ENCODE measurements at regions not wholly inside any gene's neighbourhood (a gene's known extent, or its start where the extent isn't known, plus 50 kb on each side); places are given as distances from the start of the nearest gene placed in this dataset.
A peak's percentile ranks its signal among the peaks of the same experiment; 100 is the strongest.

DNA sequence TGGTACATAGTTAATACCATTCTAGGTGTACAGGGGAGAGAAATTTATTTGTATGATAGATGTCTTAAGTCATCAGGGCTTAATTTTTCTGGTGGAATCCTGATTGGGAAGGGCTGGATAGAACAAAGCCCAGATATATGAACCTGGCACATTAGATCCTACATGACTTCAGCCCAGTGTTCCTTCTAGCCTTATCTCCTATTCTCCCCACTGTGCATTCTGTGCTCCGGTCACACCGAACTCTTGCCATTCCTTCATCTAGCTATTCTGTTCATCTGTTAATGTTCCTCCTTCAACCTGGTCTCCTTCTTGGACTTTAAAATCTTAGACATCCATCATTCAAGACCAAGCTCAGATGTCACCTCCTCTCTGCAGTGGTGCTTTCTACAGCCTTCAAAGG, 68.9 kb upstream of the EED start:
- H3K27ac ChIP-seq (ENCODE audit: low read depth, low read length) = no peak overlapping the region
- Mint-ChIP-seq H3K4me3 (no peak overlapping the region), H3K36me3 (ENCODE audit: low read depth) (no peaks in the 10 kb centered on the region), H3K9me3 (no peaks in the 10 kb centered on the region), H3K27ac (no peak overlapping the region), H3K4me1 (peaks cover 2% of the 10 kb centered on the region), H3K27me3 (ENCODE audit: insufficient read depth) (no peaks in the 10 kb centered on the region)
- no peaks in the 10 kb centered on the region for H3K27me3 ChIP-seq (ENCODE audit: control insufficient read depth, insufficient read depth, low read length, poor library complexity, severe bottlenecking)
- no peak overlapping the region for H3K4me3 ChIP-seq (ENCODE audit: low read length)
- DNase-seq = no peak
- no peak overlapping the region for H3K9ac ChIP-seq (ENCODE audit: extremely low read depth, low read length, poor library complexity, severe bottlenecking)
- H3K4me1 ChIP-seq (ENCODE audit: control insufficient read depth, insufficient read depth, low read length) = peaks cover 11% of the 10 kb centered on the region
- WGBS, 2 experiments (ENCODE audit: insufficient coverage in 1 of 2, insufficient read length in 1 of 2) = 98 to 100% methylated on average over 2 of the region's 2 CpGs
- TF ChIP-seq, protein P1, sequence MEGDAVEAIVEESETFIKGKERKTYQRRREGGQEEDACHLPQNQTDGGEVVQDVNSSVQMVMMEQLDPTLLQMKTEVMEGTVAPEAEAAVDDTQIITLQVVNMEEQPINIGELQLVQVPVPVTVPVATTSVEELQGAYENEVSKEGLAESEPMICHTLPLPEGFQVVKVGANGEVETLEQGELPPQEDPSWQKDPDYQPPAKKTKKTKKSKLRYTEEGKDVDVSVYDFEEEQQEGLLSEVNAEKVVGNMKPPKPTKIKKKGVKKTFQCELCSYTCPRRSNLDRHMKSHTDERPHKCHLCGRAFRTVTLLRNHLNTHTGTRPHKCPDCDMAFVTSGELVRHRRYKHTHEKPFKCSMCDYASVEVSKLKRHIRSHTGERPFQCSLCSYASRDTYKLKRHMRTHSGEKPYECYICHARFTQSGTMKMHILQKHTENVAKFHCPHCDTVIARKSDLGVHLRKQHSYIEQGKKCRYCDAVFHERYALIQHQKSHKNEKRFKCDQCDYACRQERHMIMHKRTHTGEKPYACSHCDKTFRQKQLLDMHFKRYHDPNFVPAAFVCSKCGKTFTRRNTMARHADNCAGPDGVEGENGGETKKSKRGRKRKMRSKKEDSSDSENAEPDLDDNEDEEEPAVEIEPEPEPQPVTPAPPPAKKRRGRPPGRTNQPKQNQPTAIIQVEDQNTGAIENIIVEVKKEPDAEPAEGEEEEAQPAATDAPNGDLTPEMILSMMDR (conservative IDR thresholded peaks at IDR 0.05) = no peak
- H3K9me3 ChIP-seq (ENCODE audit: control insufficient read depth, low read length) = no peaks in the 10 kb centered on the region
- H3K36me3 ChIP-seq (ENCODE audit: control insufficient read depth, insufficient read depth, low read length) = no peaks in the 10 kb centered on the region

DNA sequence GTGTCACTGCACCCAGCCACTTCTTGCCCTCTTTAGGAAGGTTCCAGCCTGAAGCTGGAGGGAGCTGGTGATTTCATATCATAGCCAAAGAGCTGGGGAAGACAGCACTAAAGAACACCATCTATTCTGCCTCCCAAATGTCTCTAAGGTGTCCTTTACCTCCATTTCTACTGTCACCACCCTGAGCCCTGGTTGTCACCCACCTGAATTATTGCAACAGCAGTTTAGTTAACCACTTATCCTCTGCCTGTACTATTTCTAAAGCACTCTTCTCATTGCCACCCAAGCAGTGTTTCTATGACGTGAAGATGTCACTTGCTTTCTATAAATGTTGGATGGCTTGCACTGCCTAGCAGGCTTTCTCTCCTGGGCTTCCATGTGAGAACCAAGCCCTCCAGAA, 69.4 kb upstream of the EED start:
- Histone ChIP-seq H3K27ac (ENCODE audit: low read depth, low read length) (no peak overlapping the region), H3K27me3 (ENCODE audit: control insufficient read depth, insufficient read depth, low read length, poor library complexity, severe bottlenecking) (no peaks in the 10 kb centered on the region), H3K9me3 (ENCODE audit: control insufficient read depth, low read length) (no peaks in the 10 kb centered on the region), H3K36me3 (ENCODE audit: control insufficient read depth, insufficient read depth, low read length) (no peaks in the 10 kb centered on the region), H3K4me1 (ENCODE audit: control insufficient read depth, insufficient read depth, low read length) (peaks cover 11% of the 10 kb centered on the region), H3K4me3 (ENCODE audit: low read length) (no peak overlapping the region), H3K9ac (ENCODE audit: extremely low read depth, low read length, poor library complexity, severe bottlenecking) (no peak overlapping the region)
- Mint-ChIP-seq H3K9me3 (no peaks in the 10 kb centered on the region), H3K4me1 (peaks cover 2% of the 10 kb centered on the region), H3K27me3 (ENCODE audit: insufficient read depth) (no peaks in the 10 kb centered on the region), H3K27ac (no peak overlapping the region), H3K4me3 (no peak overlapping the region), H3K36me3 (ENCODE audit: low read depth) (no peaks in the 10 kb centered on the region)
- no peak for DNase-seq
- 93 to 100% methylated on average over 1 of the region's 1 CpG for WGBS, 2 experiments (ENCODE audit: insufficient coverage in 1 of 2, insufficient read length in 1 of 2)
- TF ChIP-seq, protein P1 (conservative IDR thresholded peaks at IDR 0.05) = no peak

DNA sequence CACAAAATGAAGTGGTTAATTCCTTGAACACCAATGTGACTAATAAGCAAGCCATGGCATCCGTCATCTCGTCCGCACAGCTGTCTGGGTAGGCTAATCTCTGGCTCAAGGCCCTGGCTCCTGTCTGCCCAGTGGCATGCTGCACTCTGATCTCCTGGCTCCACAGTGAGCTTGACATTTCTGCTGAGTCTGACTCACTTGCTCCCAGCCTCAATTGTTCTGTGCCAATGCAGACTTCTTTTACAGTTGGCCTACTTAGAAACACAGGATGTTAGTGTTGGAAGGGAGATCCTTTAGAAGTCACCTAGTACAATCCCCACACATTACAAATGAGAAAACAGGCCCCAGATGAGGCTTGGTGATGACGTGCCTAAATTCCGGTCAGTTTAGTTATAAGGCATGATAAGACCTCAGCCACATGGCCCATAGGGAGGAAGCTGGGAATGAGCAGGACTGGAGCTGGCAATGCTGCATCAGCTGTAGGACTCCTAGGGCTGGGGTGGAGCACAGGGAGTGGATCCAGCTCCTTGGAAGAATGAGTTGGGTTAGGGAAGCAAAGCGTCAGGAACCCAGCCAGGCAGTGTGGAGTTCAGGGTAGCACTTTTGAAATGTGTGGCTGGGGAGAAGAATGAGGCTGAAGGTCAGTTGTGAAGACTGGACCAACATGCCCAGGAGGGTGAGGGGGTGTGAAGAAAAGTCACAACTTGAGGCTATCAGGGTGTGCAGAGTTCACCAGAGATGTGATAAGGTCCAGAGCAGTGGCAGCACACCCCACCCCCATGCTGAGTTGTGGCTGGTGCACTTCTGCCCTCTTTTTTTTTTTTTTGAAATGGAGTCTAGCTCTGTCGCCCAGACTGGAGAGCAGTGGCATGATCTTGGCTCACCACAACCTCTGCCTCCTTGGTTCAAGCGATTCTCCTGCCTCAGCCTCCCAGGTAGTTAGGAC, 70.2 kb upstream of the EED start:
- Histone ChIP-seq H3K4me1 (ENCODE audit: control insufficient read depth, insufficient read depth, low read length) (peaks cover 11% of the 10 kb centered on the region), H3K9ac (ENCODE audit: extremely low read depth, low read length, poor library complexity, severe bottlenecking) (no peak overlapping the region), H3K9me3 (ENCODE audit: control insufficient read depth, low read length) (no peaks in the 10 kb centered on the region), H3K4me3 (ENCODE audit: low read length) (no peak overlapping the region), H3K36me3 (ENCODE audit: control insufficient read depth, insufficient read depth, low read length) (no peaks in the 10 kb centered on the region), H3K27ac (ENCODE audit: low read depth, low read length) (no peak overlapping the region), H3K27me3 (ENCODE audit: control insufficient read depth, insufficient read depth, low read length, poor library complexity, severe bottlenecking) (no peaks in the 10 kb centered on the region)
- Mint-ChIP-seq H3K27ac (no peak overlapping the region), H3K27me3 (ENCODE audit: insufficient read depth) (no peaks in the 10 kb centered on the region), H3K36me3 (ENCODE audit: low read depth) (no peaks in the 10 kb centered on the region), H3K9me3 (no peaks in the 10 kb centered on the region), H3K4me3 (no peak overlapping the region), H3K4me1 (peaks cover 2% of the 10 kb centered on the region)
- peak; percentile 31 for DNase-seq
- TF ChIP-seq, protein P1 (conservative IDR thresholded peaks at IDR 0.05) = no peak
- WGBS, 2 experiments (ENCODE audit: insufficient coverage in 1 of 2, insufficient read length in 1 of 2) = 92 to 96% methylated on average over 8 of the region's 8 CpGs
